A549 (cell line): ENCODE measurements at regions not wholly inside any gene's neighbourhood (a gene's known extent, or its start where the extent isn't known, plus 50 kb on each side); places are given as distances from the start of the nearest gene placed in this dataset.

ENCODE experiments used
- CTCF ChIP-seq: fragments of >200 bp; sonication (Bioruptor Twin); formaldehyde crosslinking; IDR thresholded peaks from 3 replicates; pipeline ENCODE4 v1.5.1; 2016
- KDM1A ChIP-seq: fragments of 200-600 bp; sonication (generic); IDR thresholded peaks from 2 replicates; pipeline ENCODE4 v1.6.1; 2016; ENCODE audit warnings: low read depth, mild to moderate bottlenecking
- MAFK ChIP-seq: fragments of 450-650 bp; IDR thresholded peaks from 2 replicates; pipeline ENCODE4 v1.6.1; 2014; ENCODE audit not compliant: partially characterized antibody

GRCh38 chr6:40322336-40322735 is 264.8 kb downstream of the LRFN2 start:
- TF ChIP-seq CTCF (no peak), KDM1A (no peak), MAFK (no peak)
